ENCODE measurements at regions not wholly inside any gene's neighbourhood (a gene's known extent, or its start where the extent isn't known, plus 50 kb on each side); places are given as distances from the start of the nearest gene placed in this dataset.

- ChIA-PET SMC1A (ENCODE audit: uncharacterized antibody, unreplicated experiment) (no interaction called here), POLR2A (no interaction called here), RAD21 (ENCODE audit: unreplicated experiment) (no interaction called here), CTCF (no interaction called here)
- Histone ChIP-seq H3K4me1 (ENCODE audit: control insufficient read depth, insufficient read depth, low read length) (no peaks in the 10 kb centered on the region), H3K9ac (ENCODE audit: control insufficient read depth, insufficient read depth, low read length) (no peak overlapping the region), H3K36me3 (ENCODE audit: control insufficient read depth in 2 of 2, insufficient read depth in 2 of 2, low read length in 1 of 2) (no peaks in the 10 kb centered on the region), H2AFZ (ENCODE audit: control insufficient read depth, low read depth, low read length) (no peak overlapping the region), H3K4me3 (no peak overlapping the region), H3K9me3 (replicated peaks; ENCODE audit: control insufficient read depth, insufficient read depth, low read length) (no peaks in the 10 kb centered on the region), H4K20me1 (ENCODE audit: control insufficient read depth, insufficient read depth) (no peaks in the 10 kb centered on the region), H3K4me2 (ENCODE audit: control insufficient read depth, insufficient read depth) (no peak overlapping the region), H3K27ac (ENCODE audit: control insufficient read depth, insufficient read depth) (no peak overlapping the region), H3K79me2 (ENCODE audit: control insufficient read depth, insufficient read depth, low read length) (no peaks in the 10 kb centered on the region), H3K27me3 (replicated peaks in 1 of 2; ENCODE audit: control insufficient read depth in 2 of 2, insufficient read depth in 2 of 2, low read length in 1 of 2) (no peaks in the 10 kb centered on the region)
- intact Hi-C loops (cut with micrococcal nuclease; ENCODE audit: unreplicated experiment) (no loop called here), in situ Hi-C loops (cut with MboI) (no loop called here)
- TF ChIP-seq JUNB (IDR thresholded peaks at IDR 0.05) (no peak), IRF4 (IDR thresholded peaks at IDR 0.05; ENCODE audit: low read depth, low read length) (no peak), ETV6 (conservative IDR thresholded peaks at IDR 0.05 in 1 of 2, IDR thresholded peaks at IDR 0.05 in 1 of 2; ENCODE audit: borderline replicate concordance in 1 of 2, low read depth in 1 of 2) (no peak), BCLAF1 (IDR thresholded peaks at IDR 0.05) (no peak), MEF2A (IDR thresholded peaks at IDR 0.05; ENCODE audit: insufficient read depth, low read depth, low read length) (no peak), ZNF622 (IDR thresholded peaks at IDR 0.05) (no peak), CEBPB (IDR thresholded peaks at IDR 0.05; ENCODE audit: borderline replicate concordance in 1 of 2, low read depth in 2 of 2, low read length in 2 of 2) (no peak), TBL1XR1 (IDR thresholded peaks at IDR 0.05; ENCODE audit: low read depth, low read length) (no peak), SREBF1 (IDR thresholded peaks at IDR 0.05; ENCODE audit: low read length) (no peak), NFXL1 (IDR thresholded peaks at IDR 0.05; ENCODE audit: borderline replicate concordance) (no peak), STAT3 (IDR thresholded peaks at IDR 0.05; ENCODE audit: low read depth, low read length) (no peak), CHD4 (IDR thresholded peaks at IDR 0.05) (no peak), ZSCAN29 (IDR thresholded peaks at IDR 0.05) (no peak), ZNF207 (IDR thresholded peaks at IDR 0.05; ENCODE audit: borderline replicate concordance) (no peak), ZNF687 (IDR thresholded peaks at IDR 0.05) (no peak), GATAD2B (conservative IDR thresholded peaks at IDR 0.05; ENCODE audit: low read depth) (no peak)
- no peak for DNase-seq (ENCODE audit: low read depth, low spot score)
- WGBS (ENCODE audit: insufficient coverage, insufficient replicate concordance, low lambda C conversion rate, missing lambda C conversion rate) = 97% methylated on average over 1 of the region's 1 CpG
- no peak for FAIRE-seq
- no peak for ATAC-seq
- BruUV-seq (replicated peaks) = no TSS peak
Observed at GRCh38 chr4:125518281-125518680, 203.5 kb downstream of the FAT4 start.
